Endothelial cell (in vitro differentiated cells): ENCODE measurements at regions not wholly inside any gene's neighbourhood (a gene's known extent, or its start where the extent isn't known, plus 50 kb on each side); places are given as distances from the start of the nearest gene placed in this dataset.

Experiments
- DNase-seq: peaks from one replicate; pipeline ENCODE4 v3.0.0; 2021; ENCODE audit warnings: low spot score
- H3K27ac Mint-ChIP-seq: one replicate; pipeline ENCODE4 v1.8.0; 2021; ENCODE audit warnings: mixed read lengths, inconsistent platforms; ENCODE audit not compliant: unreplicated experiment
- H3K27me3 Mint-ChIP-seq: one replicate; pipeline ENCODE4 v1.8.0; 2021; ENCODE audit warnings: mild to moderate bottlenecking, moderate library complexity, mixed read lengths, inconsistent platforms; ENCODE audit not compliant: unreplicated experiment
- H3K36me3 Mint-ChIP-seq: one replicate; pipeline ENCODE4 v1.8.0; 2021; ENCODE audit warnings: mild to moderate bottlenecking, low read depth, mixed read lengths, inconsistent platforms; ENCODE audit not compliant: unreplicated experiment
- H3K4me1 Mint-ChIP-seq: one replicate; pipeline ENCODE4 v1.8.0; 2021; ENCODE audit warnings: mild to moderate bottlenecking, mixed read lengths, inconsistent platforms; ENCODE audit not compliant: unreplicated experiment
- H3K4me3 Mint-ChIP-seq: one replicate; pipeline ENCODE4 v1.8.0; 2021; ENCODE audit warnings: mild to moderate bottlenecking, mixed read lengths, inconsistent platforms; ENCODE audit not compliant: unreplicated experiment
- H3K9me3 Mint-ChIP-seq: one replicate; pipeline ENCODE4 v1.8.0; 2021; ENCODE audit warnings: mixed read lengths, inconsistent platforms; ENCODE audit not compliant: unreplicated experiment
- CTCF ChIP-seq: fragments of 200-600 bp; sonication (generic); IDR thresholded peaks from one replicate; pipeline ENCODE4 v1.5.0; 2021; ENCODE audit warnings: antibody characterized with exemption; ENCODE audit not compliant: unreplicated experiment

- H3K4me1 Mint-ChIP-seq: no peaks in the 10 kb centered on the region
- no peak overlapping the region for H3K4me3 Mint-ChIP-seq
- peaks cover 1% of the 10 kb centered on the region for H3K27me3 Mint-ChIP-seq
- H3K36me3 Mint-ChIP-seq: peaks cover 32% of the 10 kb centered on the region
- no peak for TF ChIP-seq CTCF
- H3K27ac Mint-ChIP-seq: no peak overlapping the region
- H3K9me3 Mint-ChIP-seq: no peaks in the 10 kb centered on the region
- DNase-seq: no peak
Observed at GRCh38 chr14:71675126-71675899, 256.9 kb upstream of the RGS6 start.

- H3K4me3 Mint-ChIP-seq: no peak overlapping the region
- H3K9me3 Mint-ChIP-seq: no peaks in the 10 kb centered on the region
- TF ChIP-seq CTCF: no peak
- H3K36me3 Mint-ChIP-seq: peaks cover 32% of the 10 kb centered on the region
- no peak for DNase-seq
- H3K27ac Mint-ChIP-seq: no peak overlapping the region
- H3K27me3 Mint-ChIP-seq: peaks cover 1% of the 10 kb centered on the region
- H3K4me1 Mint-ChIP-seq: no peaks in the 10 kb centered on the region
Observed at GRCh38 chr14:71675900-71676287, 256.3 kb upstream of the RGS6 start.

- no peak for TF ChIP-seq CTCF
- Mint-ChIP-seq H3K4me1 (no peaks in the 10 kb centered on the region), H3K27me3 (peaks cover 3% of the 10 kb centered on the region), H3K4me3 (no peak overlapping the region), H3K9me3 (no peaks in the 10 kb centered on the region), H3K27ac (no peak overlapping the region), H3K36me3 (peaks cover 23% of the 10 kb centered on the region)
- no peak for DNase-seq
Observed at GRCh38 chr14:71680736-71681387, 251.4 kb upstream of the RGS6 start.

- no peak for DNase-seq
- peaks cover 2% of the 10 kb centered on the region for H3K27me3 Mint-ChIP-seq
- no peak overlapping the region for H3K4me3 Mint-ChIP-seq
- H3K9me3 Mint-ChIP-seq: no peaks in the 10 kb centered on the region
- no peak for TF ChIP-seq CTCF
- H3K4me1 Mint-ChIP-seq: no peaks in the 10 kb centered on the region
- H3K27ac Mint-ChIP-seq: no peak overlapping the region
- H3K36me3 Mint-ChIP-seq: peaks cover 25% of the 10 kb centered on the region
Observed at GRCh38 chr14:71682337-71682736, 249.9 kb upstream of the RGS6 start.

- no peak for DNase-seq
- H3K4me3 Mint-ChIP-seq: no peak overlapping the region
- H3K9me3 Mint-ChIP-seq: no peaks in the 10 kb centered on the region
- no peak for TF ChIP-seq CTCF
- peaks cover 17% of the 10 kb centered on the region for H3K36me3 Mint-ChIP-seq
- H3K27me3 Mint-ChIP-seq: peaks cover 2% of the 10 kb centered on the region
- H3K27ac Mint-ChIP-seq: no peak overlapping the region
- no peaks in the 10 kb centered on the region for H3K4me1 Mint-ChIP-seq
Observed at GRCh38 chr14:71684323-71684722, 247.9 kb upstream of the RGS6 start.
